Suppressor macrophage treated with lipopolysaccharide for 4 hours (primary cell): ENCODE measurements at regions not wholly inside any gene's neighbourhood (a gene's known extent, or its start where the extent isn't known, plus 50 kb on each side); places are given as distances from the start of the nearest gene placed in this dataset.

ENCODE experiments used
- DNase-seq: peaks from one replicate; pipeline ENCODE4 v3.0.0-alpha.2; 2020

DNA sequence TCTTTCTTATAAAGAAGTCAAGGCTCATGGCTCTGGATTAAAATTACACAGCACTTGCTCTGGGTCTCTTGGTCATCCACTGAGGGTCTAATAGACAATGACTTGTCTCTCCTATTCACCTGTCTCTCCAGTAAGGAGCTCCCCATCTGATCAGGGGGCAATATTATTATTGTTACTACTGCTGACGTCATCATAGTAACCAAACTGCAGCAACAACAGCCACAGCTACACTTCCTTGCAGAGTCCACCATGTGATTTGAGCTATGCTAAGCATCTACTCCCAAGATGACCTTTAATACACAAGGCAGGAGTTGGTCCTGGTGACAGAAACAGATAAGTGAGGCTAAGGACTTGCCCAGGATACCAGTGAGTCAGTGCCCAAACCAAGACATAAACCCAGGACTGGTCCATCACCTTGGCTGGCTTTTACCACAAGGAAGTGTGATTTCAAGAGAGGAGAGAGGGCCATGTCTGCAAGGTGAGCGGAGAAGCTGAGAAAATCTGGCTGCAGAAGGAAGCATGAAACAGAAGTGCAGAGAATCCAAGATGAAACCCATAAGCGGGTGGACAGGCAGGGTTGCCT is 602.5 kb downstream of the PTPRU start:
- DNase-seq = no peak

GRCh38 chr1:29836651-29837646 is 600.6 kb downstream of the PTPRU start:
- no peak for DNase-seq

DNA sequence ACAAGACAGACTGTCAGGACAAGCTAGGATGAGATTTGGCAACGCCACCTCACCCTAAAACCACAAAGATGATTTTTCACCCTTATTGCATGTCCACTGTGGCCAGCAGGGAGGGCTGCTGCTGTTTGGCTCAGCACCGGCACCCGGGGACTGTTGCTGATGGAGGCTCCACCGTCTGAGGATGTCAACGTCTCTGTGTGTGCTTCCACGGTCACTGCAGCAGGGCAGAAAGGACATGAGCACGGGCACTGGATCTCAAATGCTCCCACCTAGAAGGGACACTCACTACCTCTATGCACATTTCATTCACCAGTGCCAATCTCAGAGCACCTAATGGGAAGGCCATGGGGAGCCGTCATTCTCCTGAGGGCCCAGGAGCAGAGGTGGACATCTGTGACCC is 599.6 kb downstream of the PTPRU start:
- DNase-seq = no peak

DNA sequence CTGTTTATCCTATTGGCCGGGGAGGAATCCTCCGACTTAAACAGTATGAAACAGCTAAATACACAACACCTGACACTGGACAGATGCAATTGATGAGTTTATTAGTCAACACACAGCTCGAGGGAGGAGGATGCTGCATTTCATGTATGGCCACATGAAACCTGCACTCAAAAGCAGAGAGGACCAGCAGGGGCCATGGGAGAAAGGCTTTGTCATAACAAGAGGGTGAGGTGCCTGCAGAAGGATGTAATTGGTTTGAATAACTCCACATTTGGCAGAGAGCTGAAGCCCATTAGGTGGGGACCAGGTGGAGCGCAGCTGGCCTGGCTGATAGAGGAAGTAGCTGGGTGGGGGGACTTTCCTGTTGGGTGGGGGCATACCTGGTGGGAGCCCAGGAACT is 599.1 kb downstream of the PTPRU start:
- no peak for DNase-seq

DNA sequence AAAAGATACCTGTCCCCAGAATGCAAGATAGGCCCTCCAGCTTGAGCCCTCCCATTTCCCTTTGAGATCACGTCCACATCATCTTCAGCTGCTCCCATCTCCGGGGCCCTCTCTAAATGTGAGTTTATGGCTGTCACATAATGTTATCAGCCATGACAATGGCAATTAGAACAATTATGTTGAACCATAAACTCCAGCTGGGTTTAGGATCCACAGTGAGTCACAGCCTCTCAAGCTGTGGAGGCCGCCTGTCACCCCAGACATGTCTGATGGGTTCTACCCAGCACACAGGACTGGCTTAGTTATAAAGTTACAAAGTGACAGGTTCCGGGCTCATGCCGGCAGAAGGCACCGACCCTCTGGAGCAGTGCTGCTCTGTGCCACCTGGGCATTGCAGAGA is 597.3 kb downstream of the PTPRU start:
- no peak for DNase-seq

GRCh38 chr1:29832936-29833335 is 596.6 kb downstream of the PTPRU start:
- no peak for DNase-seq

- no peak for DNase-seq
These were observed 596.1 kb downstream of the PTPRU start for GRCh38 chr1:29832471-29832870.

DNA sequence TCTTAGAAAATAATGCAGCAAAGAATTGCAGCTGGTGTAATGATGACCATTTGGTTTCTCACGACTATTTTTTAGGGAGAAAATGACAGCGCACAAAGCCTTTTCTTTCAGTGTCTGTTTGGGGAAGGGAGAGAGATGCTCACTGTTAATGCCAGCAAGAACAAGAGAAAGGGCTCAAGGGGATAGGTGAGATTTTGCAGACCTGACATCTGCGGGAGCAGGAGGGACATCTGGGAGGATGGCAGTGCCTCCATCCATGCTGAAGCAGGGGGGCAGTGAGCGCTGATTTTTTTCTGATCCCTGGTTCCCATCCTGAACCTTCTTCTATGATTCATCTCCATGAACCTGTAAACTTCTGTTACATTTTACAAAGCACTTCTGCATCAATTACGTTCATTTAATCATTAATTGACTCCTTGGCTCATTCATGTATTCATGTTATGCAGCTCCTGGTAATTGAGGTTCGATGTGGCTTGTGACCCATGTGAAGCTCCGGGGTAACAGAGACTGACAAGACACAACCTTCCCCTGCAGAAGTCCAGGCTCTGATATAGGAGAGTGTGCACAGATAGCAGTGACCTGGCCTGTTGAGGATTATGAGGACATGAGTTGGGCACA is 595.3 kb downstream of the PTPRU start:
- DNase-seq = no peak

GRCh38 chr1:29830916-29831315 is 594.6 kb downstream of the PTPRU start:
- DNase-seq = no peak

DNA sequence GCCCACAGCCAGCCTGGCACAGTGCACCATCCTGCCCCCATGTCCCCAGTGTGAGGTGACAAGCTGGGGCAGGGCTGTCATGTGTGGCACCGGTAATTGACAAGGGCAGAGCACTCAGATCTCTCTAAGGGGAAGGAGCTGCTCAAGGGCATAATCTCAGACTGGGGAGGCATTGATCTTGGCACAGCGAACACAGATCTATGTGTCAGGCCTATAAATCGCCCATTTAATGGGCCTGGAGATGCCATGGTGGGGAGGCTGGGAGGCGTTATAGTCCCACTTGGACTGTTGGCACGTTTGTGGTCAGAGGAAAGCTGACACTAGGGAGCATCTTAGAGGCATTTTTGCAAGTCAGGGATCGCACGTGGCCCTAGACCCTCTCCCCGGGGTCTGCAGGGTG is 594.1 kb downstream of the PTPRU start:
- DNase-seq = no peak

GRCh38 chr1:29829448-29830344 is 593.4 kb downstream of the PTPRU start:
- DNase-seq = no peak

GRCh38 chr1:29828526-29829447 is 592.5 kb downstream of the PTPRU start:
- DNase-seq = no peak

DNA sequence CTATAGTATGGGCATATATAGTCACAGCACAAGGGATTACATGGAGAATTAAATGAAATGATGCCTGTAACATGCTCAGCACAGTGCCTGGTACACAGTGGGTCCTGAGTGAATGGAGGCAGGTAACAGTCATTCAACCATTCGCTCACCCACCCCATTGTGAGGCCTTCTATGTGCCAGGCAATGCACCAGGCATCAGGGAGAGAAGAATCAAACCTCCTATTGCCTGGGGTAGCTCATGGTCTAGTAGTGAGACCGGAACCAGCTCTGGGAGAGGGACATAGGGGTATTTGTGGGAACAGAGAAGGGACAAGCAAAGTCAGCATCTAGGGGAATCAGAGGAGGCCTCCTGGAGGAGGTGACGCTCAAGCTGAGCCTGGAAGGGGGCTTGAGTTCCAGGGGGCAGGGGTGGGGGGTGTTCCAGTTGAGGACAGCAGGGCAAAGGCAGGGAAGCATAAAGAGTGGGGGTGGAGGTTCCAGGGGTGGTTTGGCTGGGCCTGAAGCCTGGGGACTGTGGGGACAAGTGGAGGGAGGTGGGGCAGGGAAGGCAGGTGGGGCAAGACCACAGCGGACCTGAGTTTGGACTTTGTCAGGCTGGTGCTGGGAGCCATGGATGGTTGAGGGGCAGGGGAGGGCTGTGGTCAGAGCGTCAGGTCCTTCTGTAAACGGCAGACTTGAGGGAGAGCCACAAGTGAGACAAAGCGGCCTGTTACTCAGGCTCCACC is 591.6 kb downstream of the PTPRU start:
- no peak for DNase-seq

GRCh38 chr1:29827237-29827750 is 591.0 kb downstream of the PTPRU start:
- no peak for DNase-seq

DNA sequence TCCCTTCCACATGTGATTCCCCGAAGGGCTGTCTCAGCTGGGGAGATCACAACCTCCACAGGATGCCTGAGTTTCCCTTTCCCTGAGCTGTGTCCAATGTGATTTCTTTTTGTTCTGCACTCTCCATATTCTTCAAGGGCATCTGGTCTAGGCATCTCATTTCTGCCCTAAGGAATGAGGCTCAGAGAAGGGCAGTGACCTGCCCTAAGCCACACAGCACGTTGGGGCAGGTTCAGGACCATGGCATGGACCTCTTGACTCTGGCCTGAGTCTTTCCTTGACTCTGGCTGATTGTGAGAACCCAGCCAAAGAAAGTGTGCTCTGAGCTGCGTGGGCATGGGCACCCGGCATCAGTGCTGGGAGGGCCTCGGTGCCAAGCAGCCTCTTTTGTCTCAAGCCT is 590.3 kb downstream of the PTPRU start:
- DNase-seq = no peak

- DNase-seq = no peak
These were observed 589.7 kb downstream of the PTPRU start for GRCh38 chr1:29825941-29826415.

- no peak for DNase-seq
These were observed 589.1 kb downstream of the PTPRU start for GRCh38 chr1:29825274-29825940.

DNA sequence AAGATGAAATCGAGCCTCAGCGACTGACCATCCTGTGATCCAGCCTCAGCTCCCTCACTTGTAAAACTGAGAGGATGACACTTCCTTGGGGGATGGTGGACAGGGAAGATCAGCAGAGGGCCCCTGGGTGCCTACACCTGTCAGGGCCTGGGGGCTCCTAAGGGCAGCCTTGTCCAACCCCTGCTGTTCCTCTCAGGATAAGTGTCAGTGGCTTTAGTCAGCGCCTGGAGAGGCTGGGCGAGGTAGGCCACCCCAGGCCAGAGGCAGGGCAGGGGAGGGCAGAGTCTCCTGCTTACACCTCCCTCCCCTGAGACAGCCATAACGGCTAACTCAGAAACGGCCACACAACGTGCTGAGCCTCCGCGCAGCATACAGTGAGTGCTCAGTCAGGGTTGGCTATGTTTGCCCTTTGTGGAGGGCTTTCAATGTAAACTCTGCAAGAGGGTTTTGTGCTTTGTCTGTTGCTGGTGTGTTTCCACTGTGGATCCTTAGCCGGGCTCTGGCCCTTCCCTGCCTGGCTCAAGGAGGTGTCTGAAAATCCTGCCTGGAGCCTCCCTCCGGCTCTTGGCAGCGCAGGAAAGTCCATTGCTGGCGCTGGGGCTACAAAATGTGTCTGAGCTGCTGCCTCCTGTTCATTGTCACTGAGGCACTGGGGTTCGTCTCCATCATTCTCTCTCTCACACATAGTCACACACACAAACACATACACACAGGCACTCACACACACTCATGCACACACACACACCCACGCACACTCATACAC is 588.4 kb downstream of the PTPRU start:
- no peak for DNase-seq

GRCh38 chr1:29824025-29824424 is 587.7 kb downstream of the PTPRU start:
- DNase-seq = no peak
